ENCODE measurements at regions not wholly inside any gene's neighbourhood (a gene's known extent, or its start where the extent isn't known, plus 50 kb on each side); places are given as distances from the start of the nearest gene placed in this dataset.

GRCh38 chr7:133150760-133151159 lies 68.9 kb upstream of the CHCHD3 start (continued):
- no peak for TF ChIP-seq ZNF18 (CRISPR knock-in tag; IDR thresholded peaks at IDR 0.05; ENCODE audit: insufficient replicate concordance)

GRCh38 chr7:133152875-133153274 lies 71.0 kb upstream of the CHCHD3 start:
- H3K27me3 ChIP-seq (ENCODE audit: control insufficient read depth in 1 of 2, insufficient read depth in 2 of 2, low read length in 2 of 2): peaks cover 0 to 20% of the 10 kb centered on the region in 2 experiments; a peak in 2 of 5 replicates
- TF ChIP-seq BRD4 (CRISPR knock-in tag; IDR thresholded peaks at IDR 0.05): no peak
- TF ChIP-seq ZNF18 (CRISPR knock-in tag; IDR thresholded peaks at IDR 0.05; ENCODE audit: insufficient replicate concordance): no peak
- TF ChIP-seq ZBTB3 (CRISPR knock-in tag; IDR thresholded peaks at IDR 0.05; ENCODE audit: borderline replicate concordance, low read depth): no peak
- no peak for TF ChIP-seq ZNF747 (CRISPR knock-in tag; IDR thresholded peaks at IDR 0.05; ENCODE audit: borderline replicate concordance)
- TF ChIP-seq CBX1 (IDR thresholded peaks at IDR 0.05; ENCODE audit: low read depth): no peak
- TF ChIP-seq SRSF9 (IDR thresholded peaks at IDR 0.05; ENCODE audit: borderline replicate concordance, insufficient read depth, low read depth, low read length, poor library complexity, severe bottlenecking): no peak
- TF ChIP-seq ZNF275 (CRISPR knock-in tag; IDR thresholded peaks at IDR 0.05; ENCODE audit: borderline replicate concordance): no peak
- TF ChIP-seq ZBTB38 (CRISPR knock-in tag; IDR thresholded peaks at IDR 0.05): no peak
- TF ChIP-seq AKAP8 (CRISPR knock-in tag; IDR thresholded peaks at IDR 0.05): no peak
- TF ChIP-seq CEBPB (IDR thresholded peaks at IDR 0.05; ENCODE audit: borderline replicate concordance, low read depth, low read length): no peak
- TF ChIP-seq ARID5B (CRISPR knock-in tag; IDR thresholded peaks at IDR 0.05): no peak
- intact Hi-C loops (cut with micrococcal nuclease; ENCODE audit: unreplicated experiment) (no loop called here), in situ Hi-C loops (cut with HindIII; ENCODE audit: extremely low pct_ligation_motif_present, low pct_unique_long_range_greater_than_20kb) (no loop called here)
- POLR2A ChIA-PET: no interaction called here
- BruUV-seq (replicated peaks): no TSS peak
- CTCF ChIA-PET (ENCODE audit: low intra/inter-chr PET ratio, low total read pairs): no interaction called here
- WGBS (ENCODE audit: low lambda C conversion rate): 20% methylated on average over 1 of the region's 1 CpG
- FAIRE-seq (no peak), DNase-seq (ENCODE audit: low spot score) (no peak), ATAC-seq (no peak)
- no peaks in the 10 kb centered on the region for H4K20me1 ChIP-seq (ENCODE audit: insufficient read depth, low read length)
- H3K9me3 ChIP-seq (ENCODE audit: low read length): no peaks in the 10 kb centered on the region
- H3K9ac ChIP-seq (ENCODE audit: insufficient read depth, low read depth, low read length): no peak overlapping the region
- H3K4me2 ChIP-seq (ENCODE audit: low read depth, low read length): no peak overlapping the region
- no peak overlapping the region for H2AFZ ChIP-seq (ENCODE audit: low read length)
- no peaks in the 10 kb centered on the region for H3K79me2 ChIP-seq (ENCODE audit: insufficient read depth, low read length)
- H3K27ac ChIP-seq (ENCODE audit: extremely low read length, insufficient read depth, low read length): no peak overlapping the region
- no peaks in the 10 kb centered on the region for H3K4me1 ChIP-seq (ENCODE audit: insufficient read depth, low read length)
- no peaks in the 10 kb centered on the region for H3K36me3 ChIP-seq (replicated peaks in 1 of 2; ENCODE audit: control insufficient read depth in 1 of 2, insufficient read depth in 2 of 2, low read length in 2 of 2)
- H3K4me3 ChIP-seq (replicated peaks in 1 of 3; ENCODE audit: insufficient read depth in 1 of 3, low read depth in 2 of 3, low read length in 3 of 3): no peak overlapping the region

Measured in HepG2 (cell line).